GM21423 (cell line): ENCODE measurements at regions not wholly inside any gene's neighbourhood (a gene's known extent, or its start where the extent isn't known, plus 50 kb on each side); places are given as distances from the start of the nearest gene placed in this dataset.

Experiments
- ATAC-seq: cut with Tn5 transposase; IDR thresholded peaks from one replicate; pipeline ENCODE4 v1.9.1; 2021; ENCODE audit warnings: mild to moderate bottlenecking, moderate library complexity; ENCODE audit not compliant: unreplicated experiment

DNA sequence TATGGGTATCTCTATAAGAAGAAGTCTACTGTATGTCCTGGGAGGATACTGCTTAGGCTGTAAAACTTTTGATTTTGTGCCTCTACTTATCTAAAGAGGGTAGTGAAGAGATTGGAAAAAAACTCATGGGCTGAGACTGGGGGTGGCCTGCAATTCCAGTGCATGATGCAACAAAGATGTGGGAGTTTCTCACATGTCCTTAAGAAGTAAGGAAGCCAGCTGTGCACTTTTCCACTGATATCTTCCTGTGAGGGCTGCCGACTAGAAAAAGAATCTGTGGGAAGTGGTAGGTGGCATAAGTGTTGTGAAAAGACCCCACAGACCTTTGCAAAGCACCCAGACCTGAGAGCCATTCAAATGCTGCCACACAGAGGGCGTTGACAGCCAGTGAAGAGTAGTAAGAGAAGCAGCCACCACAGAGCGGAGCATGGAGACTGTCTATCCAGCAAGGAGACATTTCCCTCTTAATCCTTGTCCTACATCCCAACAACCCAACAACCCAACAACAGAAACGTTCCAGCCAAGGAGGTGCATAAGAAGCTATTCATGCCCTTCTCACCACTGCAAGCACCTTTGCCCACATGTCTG lies 65.1 kb downstream of the PFDN4 start:
- no peak for ATAC-seq

DNA sequence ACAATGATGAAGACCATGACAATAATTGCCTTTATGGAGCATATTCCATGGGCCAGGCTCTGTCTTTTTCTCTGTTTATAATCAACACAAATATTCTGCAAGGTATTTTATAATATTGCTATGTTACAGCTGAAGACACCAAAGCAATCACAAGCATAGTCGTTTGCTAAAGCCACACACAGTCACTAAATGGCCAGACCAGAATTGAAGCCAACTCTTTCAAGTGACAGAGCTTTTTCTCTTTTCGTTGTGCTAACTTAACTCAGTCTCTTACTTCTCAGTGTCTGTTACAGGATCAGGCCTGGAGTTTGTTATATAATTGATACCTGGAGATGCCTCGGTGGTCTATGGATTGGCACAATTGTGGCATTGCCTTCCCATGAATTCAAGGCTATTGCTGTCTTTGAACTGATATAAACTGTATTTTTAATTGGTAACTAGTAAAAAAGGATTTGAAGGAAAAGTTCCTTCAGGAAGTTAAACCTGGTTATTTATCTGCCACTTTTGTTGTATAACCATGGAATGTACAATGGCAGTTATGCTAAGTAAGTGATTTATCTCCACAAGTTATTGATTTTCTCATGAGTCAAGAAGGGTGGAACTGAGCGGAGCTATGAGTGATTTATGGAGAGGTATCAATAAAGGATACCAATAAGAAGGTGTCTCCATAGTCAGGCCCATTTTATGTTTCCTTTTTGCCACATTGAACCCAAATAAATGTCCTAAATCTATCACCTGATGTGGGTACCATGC lies 67.6 kb downstream of the PFDN4 start:
- ATAC-seq, result no peak

DNA sequence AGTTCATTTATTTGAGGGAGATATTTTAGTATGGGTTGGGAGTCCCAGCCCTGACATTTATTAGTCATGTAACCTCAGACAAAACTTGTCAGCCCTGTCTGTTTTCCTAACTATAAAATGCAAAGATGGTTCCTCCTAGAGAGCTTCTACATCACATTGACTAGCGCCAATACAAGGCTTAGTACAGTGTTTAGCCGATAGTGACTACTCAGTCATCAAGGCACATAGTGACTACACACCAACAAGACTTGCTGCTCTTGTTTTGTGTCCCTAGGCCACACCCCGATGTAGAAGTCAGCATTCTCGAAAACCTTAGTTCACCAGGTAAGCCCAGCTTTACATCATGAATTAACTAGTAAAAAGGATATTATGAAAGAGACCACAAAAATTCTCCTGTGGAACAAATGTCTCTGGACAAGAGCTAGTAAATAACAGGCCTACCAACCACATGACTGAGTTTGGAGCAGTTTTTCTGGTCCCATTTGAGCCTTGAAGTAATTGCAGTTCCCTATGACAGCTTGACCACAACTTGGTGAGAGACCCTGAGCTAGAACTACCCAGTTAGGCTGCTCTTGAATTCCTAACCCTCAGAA lies 68.8 kb downstream of the PFDN4 start:
- ATAC-seq, result no peak

DNA sequence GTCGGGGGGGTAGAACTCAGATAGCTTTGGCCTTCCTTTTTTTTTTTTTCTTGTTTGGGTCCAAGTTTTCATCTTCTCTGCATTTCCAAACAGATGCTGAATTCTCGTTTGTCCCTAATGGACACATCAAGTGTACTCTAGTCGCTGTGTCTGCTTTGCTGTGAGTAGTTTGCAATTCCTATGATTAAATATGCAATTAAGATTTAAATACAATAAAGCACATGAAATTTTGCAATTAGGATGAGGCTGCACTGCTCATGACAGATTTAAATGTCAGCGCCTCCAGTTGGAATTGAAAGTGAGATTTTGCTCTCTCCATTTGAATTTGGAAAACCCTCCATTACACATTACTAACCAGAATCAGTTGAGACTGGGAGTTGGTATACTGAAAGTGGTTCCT lies 70.4 kb downstream of the PFDN4 start:
- no peak for ATAC-seq

DNA sequence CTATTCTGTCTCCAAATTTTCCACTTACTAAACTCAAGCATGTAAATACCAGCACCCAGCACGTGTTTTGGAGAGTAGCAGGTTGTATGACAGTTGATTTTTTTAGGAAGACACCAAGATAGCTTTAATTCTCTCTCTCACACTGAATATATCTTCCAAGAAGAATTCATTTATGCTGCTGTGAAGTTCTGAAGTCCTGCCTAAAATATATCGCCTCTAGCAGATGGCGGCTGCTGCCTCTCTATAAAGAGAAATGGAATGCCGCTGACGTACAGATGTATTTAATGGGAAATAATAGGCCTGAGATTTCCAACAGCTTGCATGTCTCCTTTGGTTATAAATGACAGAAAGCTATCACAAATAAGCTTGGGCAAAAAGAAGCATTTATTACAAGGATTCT lies 74.7 kb downstream of the PFDN4 start:
- ATAC-seq, result no peak

DNA sequence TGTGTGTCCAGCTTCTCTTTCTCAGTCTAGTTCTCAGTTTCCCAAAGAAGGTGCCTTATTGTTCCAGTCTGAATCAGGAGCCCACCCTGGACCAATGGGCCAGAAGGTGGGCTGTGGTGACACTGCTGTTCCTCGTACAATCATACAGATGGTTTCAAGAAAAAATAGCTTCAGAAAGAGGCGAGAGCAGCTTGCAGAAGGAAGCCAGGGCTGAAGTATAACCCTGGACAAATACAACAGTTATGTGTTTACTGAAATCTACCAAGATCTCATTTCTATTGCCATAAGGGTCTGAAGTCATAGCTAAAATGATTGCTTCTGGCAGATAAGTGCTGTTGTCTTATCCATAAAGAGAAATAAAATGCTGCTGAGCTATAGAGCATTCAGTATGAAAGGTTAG lies 75.4 kb downstream of the PFDN4 start:
- ATAC-seq, result no peak

DNA sequence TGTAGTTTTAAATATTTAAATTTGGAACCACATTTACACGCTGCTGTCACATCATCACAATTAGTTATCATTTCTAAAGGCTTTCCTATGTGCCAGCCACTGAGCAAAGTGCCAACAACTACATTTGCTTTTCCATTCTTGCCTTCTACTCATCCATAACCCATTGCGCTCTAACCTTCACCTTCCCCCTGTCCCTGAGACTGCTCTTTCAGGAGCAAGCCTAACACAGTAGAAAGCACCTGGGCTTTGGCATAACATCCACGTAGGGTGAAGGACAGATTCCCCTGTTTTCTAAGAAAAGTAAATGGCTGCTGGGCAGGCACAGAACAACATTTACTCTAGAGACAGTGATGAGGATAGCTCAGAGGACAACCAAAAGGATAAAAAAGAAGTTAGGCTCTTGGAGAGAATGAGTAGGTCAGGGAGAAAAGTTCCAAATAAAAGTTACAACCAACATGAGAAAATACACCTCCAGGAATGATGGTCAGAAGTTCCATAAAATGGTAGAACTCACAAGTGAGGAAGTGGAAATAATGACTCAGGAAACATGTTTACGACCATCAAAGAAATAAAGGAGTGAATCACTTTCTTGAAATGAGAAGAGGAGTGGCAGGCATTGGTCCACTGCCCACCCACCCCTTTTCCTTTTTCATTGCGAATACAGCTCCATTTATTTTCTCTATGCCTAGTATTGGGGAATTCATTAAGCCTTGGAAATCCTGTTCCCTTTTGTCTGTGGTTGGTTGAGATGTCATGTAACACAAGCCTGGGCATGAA lies 77.2 kb downstream of the PFDN4 start:
- ATAC-seq, result no peak

DNA sequence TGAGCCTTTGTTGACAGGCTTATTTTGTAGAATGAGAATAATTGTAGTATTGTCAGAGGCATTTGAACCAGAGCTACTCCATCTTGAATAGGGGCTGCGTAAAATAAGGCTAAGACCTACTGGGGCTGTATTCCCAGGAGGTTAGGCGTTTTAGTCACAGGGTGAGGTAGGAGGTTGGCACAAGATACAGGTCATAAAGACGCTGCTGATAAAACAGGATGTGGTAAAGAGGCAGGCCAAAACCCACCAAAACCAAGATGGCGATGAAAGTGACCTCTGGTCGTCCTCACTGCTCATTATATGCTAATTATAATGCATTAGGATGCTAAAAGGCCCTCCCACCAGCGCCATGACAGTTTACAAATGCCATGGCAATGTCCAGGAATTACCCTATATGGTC lies 82.7 kb downstream of the PFDN4 start:
- no peak for ATAC-seq

DNA sequence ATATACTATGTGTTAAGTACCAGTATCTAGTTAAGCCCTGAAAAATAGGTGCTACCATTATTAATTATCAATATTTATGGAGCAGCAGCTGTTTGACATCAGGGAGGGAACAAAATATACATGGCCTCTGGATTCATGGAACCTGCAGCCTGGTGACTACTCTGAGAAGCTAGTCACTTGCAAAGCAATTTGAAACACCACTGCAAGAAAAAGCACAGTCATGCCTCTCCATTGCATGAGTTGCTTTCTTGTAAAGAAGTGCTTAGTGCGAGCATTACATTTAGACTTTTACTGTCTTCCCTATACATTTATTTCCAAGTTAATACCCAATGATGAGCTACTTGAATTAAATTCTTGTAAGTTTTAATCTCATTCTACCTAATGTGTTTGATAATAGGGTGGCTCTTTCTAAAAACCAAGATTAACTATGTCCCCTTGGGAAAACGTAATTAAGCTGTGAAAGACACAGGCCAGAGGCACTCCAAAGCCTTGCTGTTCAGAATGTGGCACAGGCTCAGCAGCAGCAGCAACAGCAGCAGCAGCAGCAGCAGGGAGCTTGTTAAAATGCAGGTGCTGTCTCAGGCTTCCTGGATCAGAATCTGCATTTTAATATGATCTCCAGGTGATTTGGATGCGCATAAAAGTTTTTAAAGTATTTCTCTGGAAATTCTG lies 83.6 kb downstream of the PFDN4 start:
- ATAC-seq, result no peak

DNA sequence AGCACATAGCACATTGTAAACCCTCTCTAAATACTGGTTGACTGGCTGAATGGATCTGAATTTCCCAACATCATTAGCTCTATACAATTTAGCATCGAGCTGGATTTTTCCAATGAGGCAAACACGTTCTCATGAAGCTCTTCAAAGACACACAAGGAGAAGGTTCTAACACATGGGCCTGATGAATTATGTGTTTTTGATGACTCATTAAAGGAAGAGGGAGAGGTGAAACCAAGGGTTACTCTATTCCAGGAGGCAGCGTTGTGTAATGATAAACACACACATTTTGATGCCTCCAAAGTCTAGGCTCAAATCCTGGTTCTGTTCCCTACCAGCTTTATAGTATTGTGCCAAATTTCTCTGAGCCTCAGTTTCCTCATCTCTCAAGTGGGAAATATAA lies 84.3 kb downstream of the PFDN4 start:
- no peak for ATAC-seq

DNA sequence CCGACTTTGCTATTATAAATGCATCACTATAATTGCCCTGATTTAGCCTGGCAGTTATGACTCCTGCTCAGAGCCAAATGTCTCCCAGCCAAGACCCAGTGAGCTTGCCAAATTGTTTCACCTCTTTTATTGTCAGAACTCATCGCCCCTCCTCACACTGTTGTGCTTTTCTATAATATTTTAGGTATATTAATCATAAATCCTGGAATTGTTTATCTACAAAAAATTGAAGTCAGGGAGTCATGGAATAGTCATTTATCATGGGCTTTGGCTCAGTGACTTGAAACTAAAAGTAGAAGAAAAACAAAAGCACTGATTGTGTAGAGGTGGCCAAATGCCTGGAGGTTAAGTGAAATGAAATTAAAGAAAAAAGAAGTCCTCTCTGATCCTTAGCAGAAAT lies 85.6 kb downstream of the PFDN4 start:
- ATAC-seq, result no peak

DNA sequence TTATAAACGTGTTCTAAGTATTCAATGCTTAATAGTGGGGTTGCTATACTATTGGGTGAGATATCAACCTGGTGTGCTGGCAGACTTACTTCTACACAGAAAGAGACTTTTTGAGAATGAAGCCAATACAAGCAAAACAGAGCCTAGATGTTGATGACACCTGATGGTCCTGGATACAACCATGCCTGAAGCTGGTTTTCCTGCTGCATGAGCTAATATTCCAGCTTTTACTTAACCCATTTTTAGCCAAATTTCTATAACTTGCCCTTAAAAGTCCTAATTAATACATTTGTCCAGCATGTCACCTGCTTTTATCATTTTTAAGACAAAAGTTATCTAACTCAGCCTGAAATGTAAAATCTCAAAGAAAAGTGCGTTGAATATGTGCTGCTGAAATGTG lies 86.2 kb downstream of the PFDN4 start:
- ATAC-seq, result no peak

DNA sequence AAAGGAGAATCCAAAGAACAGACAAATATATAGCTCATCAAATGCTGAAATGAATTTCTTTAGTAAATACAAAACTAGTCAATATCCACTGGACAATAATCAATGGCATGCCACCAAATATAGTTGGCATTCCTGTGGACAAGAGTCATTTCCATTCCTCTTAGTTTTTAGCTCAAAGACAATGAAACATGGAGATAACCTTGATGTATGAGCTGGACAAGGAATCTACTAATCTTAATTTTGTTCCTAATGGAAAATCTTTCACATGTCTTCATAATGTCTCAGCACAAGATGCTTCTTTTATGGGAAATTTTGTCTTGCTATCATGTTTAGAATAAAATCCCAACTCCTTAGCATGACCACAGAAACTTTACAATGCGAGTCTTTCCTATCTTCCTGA lies 87.8 kb downstream of the PFDN4 start:
- ATAC-seq, result no peak

DNA sequence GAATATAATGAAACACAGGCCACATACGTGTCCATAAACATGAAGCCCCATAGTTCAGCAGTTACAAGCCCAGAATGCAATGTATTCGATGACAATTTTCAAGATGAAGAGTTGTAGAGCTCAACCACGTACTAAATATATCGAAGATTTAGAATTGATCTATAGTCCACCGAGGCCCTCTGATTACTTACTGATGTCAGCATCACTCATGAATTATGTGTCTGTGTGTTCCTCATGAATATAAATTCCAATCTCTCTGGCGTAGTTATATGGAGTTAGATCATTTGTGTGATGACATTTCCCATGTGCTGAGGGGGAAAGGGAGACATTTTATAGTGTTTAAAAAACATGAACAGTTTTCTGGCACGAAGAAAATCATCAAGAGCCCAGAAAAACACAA lies 97.5 kb downstream of the PFDN4 start:
- no peak for ATAC-seq

DNA sequence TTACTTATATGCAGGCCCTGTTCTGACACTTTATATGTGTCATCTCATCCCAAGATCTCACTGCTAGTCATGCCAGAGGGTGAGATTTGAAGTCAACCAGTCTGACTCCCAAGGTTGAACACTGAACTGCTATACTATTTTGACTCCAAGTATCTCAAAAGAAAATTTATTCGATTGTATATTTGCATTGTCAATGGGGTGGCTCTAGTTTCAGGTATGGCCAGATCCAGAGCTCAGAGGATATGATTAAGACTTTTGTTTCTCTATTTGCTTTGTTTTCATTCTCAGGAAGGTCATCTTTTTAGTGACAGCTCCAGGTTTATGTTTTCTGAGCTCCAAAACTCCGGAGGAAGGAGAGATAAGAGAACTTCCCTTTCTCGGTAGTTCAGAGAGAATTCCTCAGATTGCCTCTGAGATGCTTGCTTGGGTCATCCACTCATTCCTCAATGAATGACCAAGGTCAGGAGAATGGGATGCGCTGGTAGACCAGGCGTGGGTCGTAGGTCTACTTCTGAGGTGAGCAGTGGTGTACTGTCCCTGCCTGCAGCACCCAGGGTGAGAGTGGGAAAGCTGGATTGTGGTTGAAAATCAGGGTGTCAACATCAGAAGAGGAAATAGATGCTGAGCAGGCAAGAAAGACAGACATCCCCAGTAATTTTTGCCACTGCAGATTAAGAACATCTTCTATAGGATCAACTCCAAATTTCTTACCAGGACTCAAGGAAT lies 99.3 kb downstream of the PFDN4 start:
- no peak for ATAC-seq

DNA sequence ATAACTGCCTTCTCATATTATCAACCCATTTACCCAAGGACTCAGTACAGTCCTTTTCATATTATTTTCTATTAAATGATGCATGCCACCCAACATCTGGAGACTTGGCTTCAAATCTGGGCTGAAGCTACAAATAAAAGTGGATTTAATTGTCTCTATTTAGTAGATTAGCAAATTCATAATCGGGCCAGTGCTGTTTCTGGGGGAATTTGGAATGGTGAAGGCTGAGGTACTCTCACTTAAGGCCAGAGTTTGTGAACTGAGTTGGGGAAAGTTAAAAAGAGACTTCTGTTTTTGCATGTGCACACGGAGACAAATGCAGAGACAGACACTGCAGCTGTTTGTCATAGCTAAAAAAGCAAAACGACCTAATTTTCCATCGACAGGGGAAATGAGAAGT lies 100.9 kb downstream of the PFDN4 start:
- no peak for ATAC-seq

DNA sequence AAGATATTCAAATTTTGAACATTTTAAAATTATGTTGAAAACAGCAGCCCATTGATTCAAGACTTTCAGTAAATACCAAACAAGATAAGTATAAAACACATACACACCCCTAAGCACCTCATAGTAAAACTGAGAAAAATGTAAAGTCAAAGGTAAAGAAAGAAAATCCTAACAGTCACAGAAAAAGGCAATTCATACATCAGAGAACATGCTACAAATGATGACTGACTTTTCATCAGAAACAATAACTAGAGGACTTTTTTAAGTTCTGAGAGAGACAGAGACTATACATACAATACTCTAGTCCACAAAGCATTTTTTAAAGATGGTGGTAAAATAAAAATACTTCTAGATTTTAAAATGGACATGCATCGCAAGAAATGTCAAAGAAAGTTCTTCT lies 111.0 kb downstream of the PFDN4 start:
- ATAC-seq, result no peak

DNA sequence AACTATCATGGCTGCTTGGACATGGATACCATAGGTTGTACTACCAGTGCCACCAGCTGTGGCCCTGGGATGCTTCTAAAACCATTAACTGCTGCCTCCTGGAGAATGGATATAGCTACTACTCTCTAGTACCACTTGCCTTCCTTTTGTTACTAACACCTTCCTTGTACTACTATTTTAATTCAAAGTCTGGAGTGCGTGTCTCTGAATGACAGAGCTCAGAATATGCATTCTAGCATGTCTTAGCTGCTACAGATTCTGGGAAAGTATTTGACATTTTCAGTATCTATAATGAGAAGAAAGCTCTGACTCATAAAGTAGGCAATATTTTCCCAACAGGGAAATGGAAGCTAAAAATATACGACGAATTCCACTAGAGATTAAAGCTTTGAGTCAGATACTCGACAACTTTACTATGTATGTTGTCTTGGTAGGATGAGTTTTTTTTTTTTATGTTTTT lies 112.3 kb downstream of the PFDN4 start:
- no peak for ATAC-seq

DNA sequence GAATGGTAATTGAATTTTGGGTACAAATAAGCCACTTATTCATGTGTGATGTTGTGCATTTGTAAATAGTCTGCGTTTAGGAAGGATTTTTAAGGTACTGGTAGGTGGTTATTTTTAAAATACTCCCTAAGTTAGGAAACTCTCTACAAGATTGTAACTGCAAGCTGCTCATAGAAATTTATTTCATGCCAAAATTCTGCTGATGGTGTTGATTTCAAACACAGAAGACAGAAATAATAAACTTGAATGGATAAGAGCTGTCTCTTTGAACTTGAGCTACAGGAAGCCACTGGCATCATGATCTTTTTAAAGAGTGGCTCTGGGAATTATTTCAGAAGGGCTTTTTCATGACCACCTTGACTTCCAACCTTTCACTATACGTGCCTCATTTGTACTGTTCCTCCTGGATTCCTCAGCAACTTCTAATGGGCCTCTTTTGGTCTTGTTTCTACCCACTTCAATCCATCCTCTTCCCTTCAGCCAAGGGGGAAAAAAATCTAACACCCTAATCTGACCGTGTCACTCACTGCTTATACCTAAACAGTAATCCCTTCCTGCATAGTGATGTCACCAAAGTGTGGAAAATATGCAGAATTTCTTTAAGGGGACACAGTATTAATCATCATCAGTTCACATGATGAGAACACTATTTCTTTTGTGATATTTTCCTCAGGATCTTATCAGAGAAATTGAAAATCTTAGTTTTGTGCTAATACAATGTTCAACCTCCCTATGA lies 113.6 kb downstream of the PFDN4 start:
- ATAC-seq, result no peak

DNA sequence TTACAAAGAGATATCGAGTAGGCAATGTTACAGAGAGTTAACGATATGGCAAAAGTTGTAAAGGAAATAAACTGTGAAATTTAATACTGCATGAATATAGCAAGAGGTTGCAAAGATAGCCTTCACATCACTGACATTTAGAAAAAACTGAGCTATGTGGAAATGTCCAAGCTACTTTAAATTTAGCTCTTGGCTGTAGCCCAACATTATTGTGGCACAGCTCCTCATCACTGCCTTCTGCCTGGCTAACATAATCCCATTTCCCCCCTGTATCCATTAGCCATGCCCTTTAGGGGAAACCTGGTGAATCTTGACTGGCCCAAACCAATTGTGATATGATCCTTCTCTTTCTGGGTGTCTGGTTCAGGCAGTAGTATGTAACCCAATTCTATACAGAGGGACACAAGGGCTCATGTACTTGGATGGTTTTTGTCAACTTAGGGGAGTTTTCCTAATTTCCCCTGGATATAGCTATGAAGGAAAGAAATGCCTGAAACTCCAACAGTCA lies 115.4 kb downstream of the PFDN4 start:
- no peak for ATAC-seq
